SIG-M5 treated with dmso at 0.1 percent for 504 hours (cell line): ENCODE measurements at regions not wholly inside any gene's neighbourhood (a gene's known extent, or its start where the extent isn't known, plus 50 kb on each side); places are given as distances from the start of the nearest gene placed in this dataset.
"Not testable (repeated sequence)": the region's sequence is repeated elsewhere in the genome, so short reads cannot be mapped to it uniquely, and the experiment has no call there.

ENCODE experiments used
- DNase-seq: peaks from one replicate; lab custom pipeline; 2025; ENCODE audit not compliant: unreplicated experiment; lab: John Stamatoyannopoulos, UW

DNA sequence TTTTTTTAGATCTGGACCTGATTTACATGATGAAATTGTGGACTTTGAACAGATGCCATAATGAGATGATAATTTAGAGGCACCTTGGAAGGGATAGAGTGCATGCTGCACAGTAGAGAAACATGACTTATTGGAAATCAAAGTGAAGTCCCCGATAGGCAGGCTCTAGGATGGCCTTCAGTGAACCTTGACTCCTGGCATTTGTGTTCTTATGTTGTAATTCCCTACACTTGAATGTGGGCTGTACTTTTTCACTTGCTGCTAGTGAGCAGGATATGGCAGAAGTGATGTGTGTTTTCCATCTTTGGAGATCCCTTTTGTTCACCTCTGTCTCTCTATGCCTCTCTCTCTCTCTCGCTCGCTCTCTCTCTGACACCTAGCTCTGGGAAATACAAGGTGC lies 1614.6 kb downstream of the PCDH9 start:
- DNase-seq = no peak

GRCh38 chr13:65613004-65613403 lies 1617.1 kb downstream of the PCDH9 start:
- DNase-seq = no peak

DNA sequence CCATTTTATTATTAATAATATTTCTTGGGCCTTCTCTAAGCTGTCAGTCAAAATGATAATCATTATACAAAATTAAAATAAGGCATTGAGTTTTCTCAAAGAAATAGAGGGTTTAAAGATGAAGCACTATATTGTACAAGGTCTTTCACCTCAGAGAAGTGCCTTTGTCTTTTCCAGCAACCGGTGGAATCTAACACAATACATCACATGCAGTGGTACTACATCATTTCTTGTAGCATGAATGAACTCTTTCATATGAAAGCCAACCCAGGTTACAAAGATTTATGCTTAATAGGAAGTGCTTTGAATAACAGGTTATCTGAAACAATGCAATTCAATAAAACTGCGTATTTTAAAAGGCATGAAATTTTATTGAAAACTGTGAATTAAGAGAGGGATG lies 1620.8 kb downstream of the PCDH9 start:
- no peak for DNase-seq

DNA sequence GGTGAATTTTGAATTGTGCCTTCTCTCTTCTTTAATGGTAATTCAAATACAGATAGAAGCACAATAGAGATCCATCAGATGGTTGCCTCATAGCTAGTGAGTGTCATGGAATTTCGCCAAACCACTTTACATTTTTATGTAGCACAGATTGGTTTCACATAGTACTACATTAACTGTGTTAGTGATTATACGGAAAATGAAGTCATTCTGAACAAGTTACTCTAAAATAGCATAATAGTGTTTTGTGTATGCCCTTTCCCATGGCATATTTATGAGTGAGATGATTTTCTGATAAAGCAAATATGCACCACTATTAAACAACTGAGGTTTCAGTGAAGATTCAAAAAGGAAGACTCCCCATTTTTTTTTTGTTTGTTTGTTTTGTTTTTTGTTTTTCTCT lies 1623.5 kb downstream of the PCDH9 start:
- no peak for DNase-seq

DNA sequence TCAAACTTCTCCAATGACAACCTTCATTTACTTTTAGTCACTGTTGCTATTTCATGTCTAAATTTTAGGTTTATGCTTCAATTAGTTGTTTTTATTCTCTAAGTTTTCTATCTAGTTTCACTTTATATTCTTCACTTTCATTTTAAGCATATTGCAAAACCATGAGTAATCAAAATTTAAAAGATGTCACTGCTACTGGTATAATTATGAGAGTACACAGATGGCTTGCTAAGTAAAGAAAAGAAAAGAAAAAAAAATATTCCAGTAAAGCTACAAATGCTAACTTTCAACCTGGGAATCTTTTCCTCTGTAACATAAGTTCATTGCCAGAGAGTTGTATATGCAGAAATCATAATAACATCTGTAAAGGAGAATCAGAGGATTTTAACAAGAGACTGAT lies 1624.7 kb downstream of the PCDH9 start:
- DNase-seq = no peak

DNA sequence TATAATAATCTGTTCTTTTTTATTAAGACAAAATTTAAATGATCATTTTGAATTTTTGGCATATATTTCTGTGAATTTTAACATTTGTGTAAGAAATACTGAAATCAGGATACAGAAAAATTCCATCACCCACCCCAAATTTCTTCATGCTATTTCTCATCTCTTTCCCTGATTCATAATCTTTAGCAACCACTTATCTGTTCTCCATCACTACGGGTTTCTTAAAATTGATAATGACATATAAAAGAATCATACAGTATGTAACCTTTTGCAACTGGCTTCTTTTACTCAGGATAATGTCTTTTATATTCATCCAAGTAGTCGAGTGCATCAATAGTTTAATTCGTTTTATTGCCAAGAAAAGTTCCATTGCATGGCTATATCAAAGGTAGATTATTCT lies 1627.0 kb downstream of the PCDH9 start:
- no peak for DNase-seq

- DNase-seq = no peak
Observed at GRCh38 chr13:65601855-65602254, 1628.3 kb downstream of the PCDH9 start.

DNA sequence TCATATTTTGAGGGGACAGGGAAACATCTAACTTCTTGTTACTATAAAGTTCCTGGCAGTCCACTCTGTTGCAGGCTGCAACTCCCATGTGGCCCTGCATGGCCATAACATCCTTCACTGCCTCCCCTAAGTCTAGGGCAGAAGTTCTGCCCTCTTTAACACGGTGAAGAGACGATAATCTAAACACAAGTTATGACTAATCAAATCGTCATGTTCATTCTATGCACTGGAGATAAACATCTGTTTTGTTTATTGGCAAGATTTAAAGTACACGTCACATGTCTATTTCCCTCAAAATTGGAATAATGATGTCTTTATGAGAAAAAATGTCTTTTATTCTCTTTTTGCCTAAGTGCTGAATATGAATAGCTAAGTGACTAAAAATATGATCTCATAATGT lies 1629.4 kb downstream of the PCDH9 start:
- no peak for DNase-seq

DNA sequence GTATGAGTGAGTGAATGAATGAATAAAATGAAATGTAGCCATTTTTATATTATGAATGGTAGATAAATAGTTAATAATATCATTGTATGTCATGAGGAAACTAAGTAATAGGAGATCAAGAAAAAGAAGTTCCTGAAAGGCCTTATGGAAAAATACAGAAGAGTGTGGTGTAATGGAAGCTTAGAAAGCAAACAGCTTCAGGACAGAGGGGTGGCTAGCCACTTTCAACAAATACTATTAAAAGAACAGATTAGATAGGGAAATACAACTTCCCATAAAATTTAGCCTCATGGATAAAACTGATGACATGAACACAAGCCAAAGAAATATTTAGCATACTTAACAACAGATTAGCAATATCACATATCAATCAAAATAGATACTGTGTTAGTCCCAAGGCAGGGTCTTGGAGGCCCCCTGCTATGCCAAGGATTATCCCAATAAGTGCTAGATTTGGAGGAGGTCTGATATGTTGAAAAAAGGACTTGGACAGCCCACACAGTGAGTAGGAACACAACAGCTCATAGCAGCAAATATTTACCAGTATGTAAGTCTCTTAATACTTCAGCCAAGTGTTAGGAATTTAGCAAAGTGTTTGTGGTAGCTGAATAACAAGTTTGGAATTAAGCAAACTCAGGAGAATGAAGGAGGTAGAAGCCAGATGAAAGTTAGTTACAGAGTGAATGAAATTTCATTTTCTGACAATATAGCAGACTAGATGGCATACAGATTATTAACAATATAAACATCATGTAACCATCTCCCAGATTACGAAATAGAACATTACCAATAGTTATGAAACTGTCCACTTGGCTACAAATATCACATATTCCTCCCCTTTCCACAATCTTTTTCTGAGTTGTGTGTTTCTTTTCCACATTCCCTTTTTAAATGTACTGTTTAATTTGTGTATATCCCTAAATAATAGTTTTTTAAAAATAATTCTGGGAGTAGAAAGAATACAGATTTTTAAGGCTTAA lies 1632.0 kb downstream of the PCDH9 start:
- DNase-seq = no peak

DNA sequence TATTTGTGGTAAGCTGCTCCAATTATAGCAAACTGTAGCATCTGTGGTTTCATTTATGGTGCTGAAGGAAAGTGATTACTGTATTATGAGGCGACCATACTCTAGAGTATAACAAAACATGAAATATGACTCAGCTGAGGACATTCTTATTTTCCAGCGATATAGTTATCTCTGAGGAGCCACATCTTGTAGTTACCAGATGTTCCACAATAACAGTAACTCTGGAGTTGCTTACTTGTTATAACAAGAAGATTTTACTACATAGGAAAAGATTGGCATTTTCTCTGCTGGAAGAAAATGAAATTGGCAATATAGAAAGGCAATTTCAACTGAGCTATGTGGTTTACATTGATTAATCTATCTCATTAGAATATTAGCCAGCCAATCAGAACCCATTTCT lies 1634.2 kb downstream of the PCDH9 start:
- DNase-seq = no peak

DNA sequence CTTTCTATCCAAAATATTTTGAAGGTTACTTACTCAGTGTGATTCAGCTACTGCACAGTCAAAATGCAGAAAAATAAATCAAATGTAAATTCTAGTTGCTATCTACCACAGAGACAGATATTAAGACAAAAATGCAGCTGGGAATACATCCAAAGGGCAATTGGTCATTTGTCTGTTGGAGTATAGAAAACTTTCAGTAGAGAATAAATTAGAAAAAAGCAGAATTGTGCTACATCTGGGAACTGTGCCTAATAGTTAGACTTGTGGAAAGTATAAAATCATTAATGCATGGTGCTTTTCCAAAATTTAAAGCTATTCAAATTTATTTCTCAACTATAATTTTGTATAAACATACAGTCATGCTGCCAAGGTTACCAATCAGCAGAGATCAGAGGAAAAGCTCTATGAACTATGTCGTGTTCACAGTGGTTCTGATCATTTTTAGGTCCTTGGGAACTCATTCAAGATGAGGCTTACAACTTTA lies 1635.8 kb downstream of the PCDH9 start:
- no peak for DNase-seq

DNA sequence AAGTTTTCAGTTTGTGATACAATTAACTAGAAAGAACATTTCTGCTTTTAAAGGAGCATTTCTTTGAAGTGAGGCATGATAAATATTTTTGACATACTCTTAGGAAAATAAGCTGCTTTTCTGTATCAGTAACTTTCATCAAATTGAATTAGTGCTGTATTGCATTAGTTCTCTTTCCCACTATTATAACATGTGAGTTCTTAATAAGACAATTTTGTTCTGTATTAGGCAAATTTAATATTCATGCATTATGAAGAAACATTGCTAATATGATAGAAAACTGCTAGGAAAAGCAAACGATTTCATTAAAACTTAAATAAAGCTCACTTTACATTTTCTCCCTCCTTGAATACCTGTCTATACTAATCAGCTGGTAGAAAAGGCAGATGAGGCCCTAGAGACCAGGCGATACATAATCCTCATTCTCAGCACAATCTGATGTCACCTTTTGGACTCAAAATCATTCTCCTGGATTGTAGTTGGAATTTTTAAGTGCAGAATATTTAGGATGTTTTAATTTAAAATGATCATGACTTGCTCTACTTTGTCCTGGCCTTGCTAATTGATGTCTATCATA lies 1636.8 kb downstream of the PCDH9 start:
- DNase-seq = no peak

- DNase-seq = no peak
Observed at GRCh38 chr13:65592731-65593130, 1637.4 kb downstream of the PCDH9 start.

DNA sequence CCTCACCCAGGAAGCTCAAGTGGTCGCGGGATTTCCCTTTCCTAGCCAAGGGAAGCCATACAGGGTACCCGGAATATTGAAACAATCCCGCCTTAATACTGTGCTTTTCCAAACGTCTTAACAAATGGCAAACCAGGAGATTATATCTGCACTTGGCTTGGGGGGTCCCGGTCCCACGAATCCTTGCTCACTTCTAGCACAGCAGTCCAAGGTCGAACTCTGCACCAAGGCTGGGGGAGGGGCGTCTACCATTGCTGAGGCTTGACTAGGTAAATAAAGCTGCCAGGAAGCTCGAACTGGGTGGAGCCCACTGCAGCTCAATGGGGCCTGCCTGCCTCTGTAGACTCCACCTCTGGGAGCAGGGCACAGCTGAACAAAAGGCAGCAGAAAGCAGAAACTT lies 1644.8 kb downstream of the PCDH9 start:
- DNase-seq = no peak

- DNase-seq = no peak
Observed at GRCh38 chr13:65584126-65584525, 1646.0 kb downstream of the PCDH9 start.

- no peak for DNase-seq
Observed at GRCh38 chr13:65582160-65582559, 1648.0 kb downstream of the PCDH9 start.

- not testable (repeated sequence) for DNase-seq
Observed at GRCh38 chr13:65564561-65564960, 1665.6 kb downstream of the PCDH9 start.

- DNase-seq = no peak
Observed at GRCh38 chr13:65562305-65562704, 1667.8 kb downstream of the PCDH9 start.

DNA sequence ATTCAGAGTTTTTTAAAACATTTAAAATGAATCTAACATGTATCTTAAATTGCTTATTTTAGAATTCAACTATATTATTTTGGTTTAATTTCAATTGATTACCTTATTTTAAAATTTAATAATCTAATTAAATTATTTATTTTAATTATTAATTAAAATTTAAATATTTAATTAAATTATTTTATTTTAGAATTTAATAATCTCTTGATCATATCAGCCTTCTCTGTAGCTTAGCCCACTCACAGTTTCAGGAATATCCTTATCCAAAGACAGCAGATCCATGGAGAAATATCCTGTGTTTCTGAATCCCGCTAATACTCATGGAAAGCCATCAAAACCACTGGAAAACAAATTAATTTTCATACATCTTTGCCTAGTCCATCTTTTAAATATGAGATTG lies 1669.2 kb downstream of the PCDH9 start:
- no peak for DNase-seq

DNA sequence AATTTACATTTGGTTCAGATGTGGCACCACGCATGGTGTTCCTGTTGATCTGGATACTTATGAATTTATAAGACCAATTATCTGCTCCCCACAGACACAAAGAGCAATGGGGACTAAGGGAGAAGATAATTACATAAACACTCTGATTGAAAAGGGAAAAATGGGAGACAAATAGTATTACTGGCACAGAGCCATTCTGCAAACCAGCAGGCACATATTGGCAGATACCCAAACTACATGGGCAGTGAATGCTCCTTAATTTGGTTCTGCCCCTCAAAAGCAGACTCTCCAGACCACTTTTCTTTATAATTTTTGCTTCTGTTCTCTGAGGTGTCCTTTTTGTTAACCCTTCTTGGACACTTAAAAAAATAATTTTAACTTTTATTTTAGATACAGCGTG lies 1674.2 kb downstream of the PCDH9 start:
- no peak for DNase-seq

GRCh38 chr13:65553096-65553727 lies 1676.9 kb downstream of the PCDH9 start:
- DNase-seq = no peak

GRCh38 chr13:65551208-65551607 lies 1678.9 kb downstream of the PCDH9 start:
- DNase-seq = no peak
